Esophagus muscularis mucosa (tissue), 4 donors: ENCODE measurements at regions not wholly inside any gene's neighbourhood (a gene's known extent, or its start where the extent isn't known, plus 50 kb on each side); places are given as distances from the start of the nearest gene placed in this dataset.

ENCODE experiments used
- DNase-seq: peaks from one replicate; pipeline ENCODE4 v3.0.0-alpha.2; 2017; ENCODE audit errors: extremely low spot score
- H3K27ac ChIP-seq, 4 donors: fragments of 200-600 bp; sonication (generic); replicated peaks in 1 of 4; 1 replicate in 3 of 4; 2 replicates in 1 of 4; pipeline ENCODE4 v1.5.1; 2016 to 2019; ENCODE audit warnings: mild to moderate bottlenecking in 1 of 4
- H3K27me3 ChIP-seq, 4 donors: fragments of 200-600 bp; sonication (generic); one replicate each; pipeline versions ENCODE4 v1.5.1 to v1.6.0; 2016 to 2019
- H3K36me3 ChIP-seq, 4 donors: fragments of 200-600 bp; sonication (generic); one replicate each; pipeline ENCODE4 v1.5.1; 2016 to 2019
- H3K4me1 ChIP-seq, 4 donors: fragments of 200-600 bp; sonication (generic); one replicate each; pipeline ENCODE4 v1.5.1; 2016 to 2019
- H3K4me3 ChIP-seq, 4 donors: fragments of 200-600 bp; sonication (generic); 1 replicate in 2 of 4; 2 replicates in 2 of 4; pipeline ENCODE4 v1.5.1; 2016 to 2019; ENCODE audit warnings: mild to moderate bottlenecking in 4 of 4, moderate library complexity in 1 of 4
- H3K9me3 ChIP-seq, 4 donors: fragments of 200-600 bp; sonication (generic); 1 replicate in 3 of 4; 2 replicates in 1 of 4; pipeline ENCODE4 v1.5.1; 2016 to 2019
- CTCF ChIP-seq, 3 experiments: fragments of 200-600 bp in 2 of 3; fragments of 450-650 bp in 1 of 3; sonication (generic) in 2 of 3; IDR thresholded peaks; one replicate each; pipeline ENCODE4 v1.5.1; 2017 to 2019; ENCODE audit warnings: antibody characterized with exemption in 3 of 3, mild to moderate bottlenecking in 2 of 3, moderate library complexity in 1 of 3
- EP300 ChIP-seq: sonication (generic); formaldehyde crosslinking; IDR thresholded peaks from one replicate; pipeline ENCODE4 v1.6.1; 2017; ENCODE audit warnings: antibody characterized with exemption
- POLR2A ChIP-seq: fragments of 450-650 bp; IDR thresholded peaks from one replicate; pipeline ENCODE4 v1.6.1; 2017; ENCODE audit warnings: antibody characterized with exemption, moderate library complexity, mild to moderate bottlenecking, low read depth
- POLR2AphosphoS5 ChIP-seq, 2 donors: sonication (generic); formaldehyde crosslinking; IDR thresholded peaks; one replicate each; pipeline ENCODE4 v1.6.1; 2017; ENCODE audit warnings: antibody characterized with exemption in 2 of 2
- WGBS: methylation state at CpG from one replicate; pipeline ENCODE4 v1.1.5; 2018; 5-methylcytosine and 5-hydroxymethylcytosine counted together
- intact Hi-C: fragments of 100-400 bp; cut with DNase I; formaldehyde crosslinking; loops from one replicate; pipeline ENCODE4 v1.15.1; 2023

- 88% methylated on average over 2 of the region's 2 CpGs for WGBS
- no peak for DNase-seq
Measured at GRCh38 chr2:111679202-111679601, 204.8 kb downstream of the ANAPC1 start.

GRCh38 chr2:111684611-111685010 lies 199.4 kb downstream of the ANAPC1 start:
- Histone ChIP-seq H3K36me3 (no peaks in the 10 kb centered on the region), H3K9me3 (no peaks in the 10 kb centered on the region), H3K27me3 (no peaks in the 10 kb centered on the region), H3K4me3 (no peak overlapping the region), H3K4me1 (peaks cover 0 to 17% (median 7%) of the 10 kb centered on the region in 4 donors), H3K27ac (no peak overlapping the region)
- intact Hi-C loops: no loop called here
- DNase-seq: no peak
- TF ChIP-seq POLR2AphosphoS5 (IDR thresholded peaks at IDR 0.05): no peak
- TF ChIP-seq CTCF (IDR thresholded peaks at IDR 0.05): no peak
- TF ChIP-seq POLR2A: no peak
- TF ChIP-seq EP300: no peak
- WGBS: 78% methylated on average over 3 of the region's 3 CpGs

More at GRCh38 chr2:111679202-111679601, 204.8 kb downstream of the ANAPC1 start:
- Histone ChIP-seq H3K9me3 (no peaks in the 10 kb centered on the region), H3K4me3 (no peak overlapping the region), H3K36me3 (no peaks in the 10 kb centered on the region), H3K27ac (no peak overlapping the region), H3K4me1 (no peaks in the 10 kb centered on the region), H3K27me3 (no peaks in the 10 kb centered on the region)
- TF ChIP-seq POLR2AphosphoS5 (IDR thresholded peaks at IDR 0.05): no peak
- no peak for TF ChIP-seq POLR2A
- TF ChIP-seq CTCF (IDR thresholded peaks at IDR 0.05): no peak
- TF ChIP-seq EP300: no peak
- intact Hi-C loops: no loop called here

- intact Hi-C loops: no loop called here
- TF ChIP-seq EP300: no peak
- no peak for TF ChIP-seq POLR2A
- no peak for TF ChIP-seq POLR2AphosphoS5 (IDR thresholded peaks at IDR 0.05)
- no peak for TF ChIP-seq CTCF (IDR thresholded peaks at IDR 0.05)
Measured at GRCh38 chr2:111685342-111685741, 198.7 kb downstream of the ANAPC1 start.

GRCh38 chr2:111686994-111687393 lies 197.0 kb downstream of the ANAPC1 start:
- H3K9me3 ChIP-seq: no peaks in the 10 kb centered on the region
- intact Hi-C loops: no loop called here
- DNase-seq: no peak
- TF ChIP-seq POLR2A (no peak), CTCF (IDR thresholded peaks at IDR 0.05) (no peak), POLR2AphosphoS5 (IDR thresholded peaks at IDR 0.05) (no peak)
- no peaks in the 10 kb centered on the region for H3K27me3 ChIP-seq
- H3K4me1 ChIP-seq: peaks cover 0 to 41% (median 31%) of the 10 kb centered on the region in 4 donors
- no peaks in the 10 kb centered on the region for H3K36me3 ChIP-seq
- no peak overlapping the region for H3K4me3 ChIP-seq
- 85% methylated on average over 4 of the region's 4 CpGs for WGBS
- H3K27ac ChIP-seq: no peak overlapping the region

More at GRCh38 chr2:111685342-111685741, 198.7 kb downstream of the ANAPC1 start:
- Histone ChIP-seq H3K9me3 (no peaks in the 10 kb centered on the region), H3K27me3 (no peaks in the 10 kb centered on the region), H3K27ac (no peak overlapping the region), H3K36me3 (no peaks in the 10 kb centered on the region), H3K4me3 (no peak overlapping the region), H3K4me1 (peaks cover 0 to 24% (median 14%) of the 10 kb centered on the region in 4 donors)
- DNase-seq: no peak

- Histone ChIP-seq H3K4me1 (peaks cover 0 to 46% (median 35%) of the 10 kb centered on the region in 4 donors), H3K27ac (no peak overlapping the region), H3K9me3 (no peaks in the 10 kb centered on the region), H3K36me3 (no peaks in the 10 kb centered on the region), H3K27me3 (no peaks in the 10 kb centered on the region), H3K4me3 (no peak overlapping the region)
- intact Hi-C loops: no loop called here
- DNase-seq: no peak
- no peak for TF ChIP-seq EP300
- TF ChIP-seq CTCF (IDR thresholded peaks at IDR 0.05): no peak
- no peak for TF ChIP-seq POLR2A
- no peak for TF ChIP-seq POLR2AphosphoS5 (IDR thresholded peaks at IDR 0.05)
- WGBS: 98% methylated on average over 10 of the region's 11 CpGs
Measured at GRCh38 chr2:111687911-111688310, 196.1 kb downstream of the ANAPC1 start.
